GM12865 (cell line): ENCODE measurements at regions not wholly inside any gene's neighbourhood (a gene's known extent, or its start where the extent isn't known, plus 50 kb on each side); places are given as distances from the start of the nearest gene placed in this dataset.

Source experiments
- DNase-seq: peaks from one replicate; pipeline ENCODE4 v3.0.0; 2010; ENCODE audit warnings: low read depth
- H3K4me3 ChIP-seq: 2 replicates; pipeline ENCODE4 v1.5.1; 2011; ENCODE audit warnings: mild to moderate bottlenecking, low read depth, low read length, control low read depth
- TF ChIP-seq, protein P1 (sequence below): IDR thresholded peaks from 2 replicates; pipeline ENCODE4 v1.5.1; 2011; ENCODE audit warnings: low read length, control low read depth, low read depth, inconsistent platforms; ENCODE audit not compliant: insufficient read depth; ENCODE audit errors: missing control alignments

DNA sequence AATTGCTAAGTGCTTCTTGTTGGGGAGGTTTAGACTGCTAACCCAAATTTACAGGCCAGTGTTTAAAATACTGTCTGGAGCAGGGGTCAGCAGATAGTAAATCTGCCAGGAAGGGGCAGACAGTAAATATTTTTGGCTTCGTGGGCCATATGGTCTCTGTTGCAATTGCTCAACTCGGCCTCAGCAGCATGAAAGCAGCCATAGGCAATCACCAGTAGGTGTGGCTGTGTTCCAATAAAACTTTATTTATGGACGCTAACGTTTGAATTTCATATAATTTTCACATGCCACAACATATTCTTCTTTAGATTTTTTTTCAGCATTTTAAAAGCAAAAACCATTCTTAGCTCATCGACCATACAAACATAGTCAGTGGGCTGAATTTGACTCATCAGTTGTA is 172.7 kb downstream of the BRINP2 start:
- H3K4me3 ChIP-seq, result no peak overlapping the region
- no peak for DNase-seq
- TF ChIP-seq, protein P1, sequence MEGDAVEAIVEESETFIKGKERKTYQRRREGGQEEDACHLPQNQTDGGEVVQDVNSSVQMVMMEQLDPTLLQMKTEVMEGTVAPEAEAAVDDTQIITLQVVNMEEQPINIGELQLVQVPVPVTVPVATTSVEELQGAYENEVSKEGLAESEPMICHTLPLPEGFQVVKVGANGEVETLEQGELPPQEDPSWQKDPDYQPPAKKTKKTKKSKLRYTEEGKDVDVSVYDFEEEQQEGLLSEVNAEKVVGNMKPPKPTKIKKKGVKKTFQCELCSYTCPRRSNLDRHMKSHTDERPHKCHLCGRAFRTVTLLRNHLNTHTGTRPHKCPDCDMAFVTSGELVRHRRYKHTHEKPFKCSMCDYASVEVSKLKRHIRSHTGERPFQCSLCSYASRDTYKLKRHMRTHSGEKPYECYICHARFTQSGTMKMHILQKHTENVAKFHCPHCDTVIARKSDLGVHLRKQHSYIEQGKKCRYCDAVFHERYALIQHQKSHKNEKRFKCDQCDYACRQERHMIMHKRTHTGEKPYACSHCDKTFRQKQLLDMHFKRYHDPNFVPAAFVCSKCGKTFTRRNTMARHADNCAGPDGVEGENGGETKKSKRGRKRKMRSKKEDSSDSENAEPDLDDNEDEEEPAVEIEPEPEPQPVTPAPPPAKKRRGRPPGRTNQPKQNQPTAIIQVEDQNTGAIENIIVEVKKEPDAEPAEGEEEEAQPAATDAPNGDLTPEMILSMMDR, result no peak

- no peak overlapping the region for H3K4me3 ChIP-seq
- no peak for DNase-seq
- TF ChIP-seq, protein P1, result no peak
Observed at GRCh38 chr1:177341773-177342172, 171.0 kb downstream of the BRINP2 start.

DNA sequence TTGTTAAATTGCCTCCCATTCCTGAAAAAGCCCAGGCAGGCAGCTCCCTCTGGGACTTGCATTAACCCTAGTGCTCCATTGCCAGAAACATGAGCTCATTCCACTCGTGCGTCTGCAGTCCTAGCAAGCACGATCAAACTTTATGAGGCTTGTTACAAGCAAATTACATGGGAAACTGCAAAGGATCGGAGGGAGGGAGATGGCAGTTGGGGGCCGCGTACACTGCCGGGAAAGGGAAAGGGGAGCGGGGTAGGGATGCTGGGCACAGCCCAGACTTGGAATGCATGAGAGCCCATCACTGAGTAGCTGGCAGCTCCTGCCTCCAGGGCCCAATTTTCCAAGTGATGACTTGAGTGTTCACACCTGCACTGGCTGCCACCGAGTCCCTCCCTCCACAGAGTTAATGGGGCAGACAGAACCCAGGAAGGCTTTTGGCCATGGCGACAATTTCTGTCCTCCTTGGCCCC is 169.9 kb downstream of the BRINP2 start:
- TF ChIP-seq, protein P1, result no peak
- no peak overlapping the region for H3K4me3 ChIP-seq
- DNase-seq, result no peak

DNA sequence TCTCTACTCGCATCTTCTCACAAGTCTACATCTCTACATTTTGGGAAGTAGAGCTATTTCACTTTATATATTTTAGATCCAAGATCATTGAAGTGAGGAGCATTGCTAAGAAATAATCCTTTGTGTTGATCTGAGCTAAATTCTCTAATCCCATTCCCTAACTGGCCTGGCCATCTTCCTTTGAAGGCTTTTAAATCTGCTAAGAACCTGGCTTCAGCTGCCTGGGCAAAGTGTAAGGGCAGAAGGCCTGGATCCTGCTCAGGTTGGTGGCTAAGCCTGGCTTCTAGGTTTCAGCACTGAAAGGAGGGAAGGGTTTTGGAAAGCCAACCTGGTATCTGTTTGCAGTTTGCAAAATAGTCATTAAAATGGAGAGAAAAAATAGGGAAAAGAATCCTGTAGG is 167.6 kb downstream of the BRINP2 start:
- DNase-seq, result no peak
- TF ChIP-seq, protein P1, result no peak
- H3K4me3 ChIP-seq, result no peak overlapping the region

DNA sequence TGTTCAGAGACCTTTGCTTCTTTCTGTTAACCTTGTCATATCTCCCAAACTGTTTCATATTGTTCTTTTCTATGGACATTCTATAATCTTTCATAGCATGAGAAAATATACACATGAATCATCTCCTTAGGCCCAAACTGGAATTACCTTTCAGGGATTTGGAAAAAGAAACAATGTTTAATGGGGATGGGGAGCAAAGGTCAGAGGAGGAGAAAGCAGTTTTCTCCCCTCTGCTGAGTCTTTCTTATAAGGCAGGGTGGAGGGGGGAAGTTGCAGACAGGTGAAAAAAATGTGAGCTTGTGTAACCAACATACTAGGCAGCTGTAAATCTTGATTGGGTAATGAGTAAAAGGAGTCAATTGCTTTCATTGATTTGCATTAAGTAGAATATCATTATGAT is 164.1 kb downstream of the BRINP2 start:
- DNase-seq, result no peak
- TF ChIP-seq, protein P1, result no peak
- no peak overlapping the region for H3K4me3 ChIP-seq

DNA sequence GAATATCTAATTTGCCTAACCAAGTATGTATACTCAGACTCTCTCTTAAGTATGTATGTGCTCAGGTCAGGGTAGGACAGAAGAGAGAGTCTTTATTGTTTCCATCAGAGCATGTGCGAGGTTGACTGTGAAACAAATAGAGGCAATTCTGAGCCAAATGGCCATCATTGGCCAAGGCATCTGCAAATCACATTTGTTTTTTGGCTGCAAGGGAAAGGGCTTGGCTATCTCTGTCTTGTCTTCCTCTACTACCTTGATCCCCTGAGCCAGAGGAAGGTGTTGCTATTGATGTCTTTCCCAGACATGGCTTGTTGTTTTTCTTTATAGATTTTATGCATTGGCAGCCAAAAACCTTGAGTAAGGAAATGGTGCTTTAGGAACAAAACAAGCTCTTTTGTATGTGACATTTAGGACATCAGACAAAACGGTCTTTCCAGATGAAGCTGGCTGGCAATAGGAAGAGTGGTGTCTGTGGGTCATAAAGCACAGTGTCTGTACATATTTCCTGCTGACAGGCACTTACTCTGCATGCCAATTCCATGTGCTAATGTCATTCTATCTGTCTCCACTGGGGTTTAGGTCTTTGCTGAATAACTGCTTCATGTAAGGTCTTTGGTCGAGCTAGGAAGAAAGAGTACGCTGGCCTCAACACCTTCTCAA is 163.3 kb downstream of the BRINP2 start:
- no peak for DNase-seq
- TF ChIP-seq, protein P1, result no peak
- H3K4me3 ChIP-seq, result no peak overlapping the region
